ENCODE measurements at regions not wholly inside any gene's neighbourhood (a gene's known extent, or its start where the extent isn't known, plus 50 kb on each side); places are given as distances from the start of the nearest gene placed in this dataset.

- TF ChIP-seq, protein P1, sequence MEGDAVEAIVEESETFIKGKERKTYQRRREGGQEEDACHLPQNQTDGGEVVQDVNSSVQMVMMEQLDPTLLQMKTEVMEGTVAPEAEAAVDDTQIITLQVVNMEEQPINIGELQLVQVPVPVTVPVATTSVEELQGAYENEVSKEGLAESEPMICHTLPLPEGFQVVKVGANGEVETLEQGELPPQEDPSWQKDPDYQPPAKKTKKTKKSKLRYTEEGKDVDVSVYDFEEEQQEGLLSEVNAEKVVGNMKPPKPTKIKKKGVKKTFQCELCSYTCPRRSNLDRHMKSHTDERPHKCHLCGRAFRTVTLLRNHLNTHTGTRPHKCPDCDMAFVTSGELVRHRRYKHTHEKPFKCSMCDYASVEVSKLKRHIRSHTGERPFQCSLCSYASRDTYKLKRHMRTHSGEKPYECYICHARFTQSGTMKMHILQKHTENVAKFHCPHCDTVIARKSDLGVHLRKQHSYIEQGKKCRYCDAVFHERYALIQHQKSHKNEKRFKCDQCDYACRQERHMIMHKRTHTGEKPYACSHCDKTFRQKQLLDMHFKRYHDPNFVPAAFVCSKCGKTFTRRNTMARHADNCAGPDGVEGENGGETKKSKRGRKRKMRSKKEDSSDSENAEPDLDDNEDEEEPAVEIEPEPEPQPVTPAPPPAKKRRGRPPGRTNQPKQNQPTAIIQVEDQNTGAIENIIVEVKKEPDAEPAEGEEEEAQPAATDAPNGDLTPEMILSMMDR (IDR thresholded peaks at IDR 0.05 in 8 of 11, conservative IDR thresholded peaks at IDR 0.05 in 3 of 11), result no peak
- no peak for TF ChIP-seq POLR2A (IDR thresholded peaks at IDR 0.05)
These were observed 440.9 kb downstream of the BTBD3 start for GRCh38 chr20:12358655-12359009.
